ENCODE measurements at regions not wholly inside any gene's neighbourhood (a gene's known extent, or its start where the extent isn't known, plus 50 kb on each side); places are given as distances from the start of the nearest gene placed in this dataset.

- TF ChIP-seq BRF2 (CRISPR knock-in tag; IDR thresholded peaks at IDR 0.05): no peak
- no peak for TF ChIP-seq UBTF (CRISPR knock-in tag; IDR thresholded peaks at IDR 0.05)
- TF ChIP-seq ZNF24 (IDR thresholded peaks at IDR 0.05): no peak
- TF ChIP-seq KLF11 (CRISPR knock-in tag; IDR thresholded peaks at IDR 0.05): no peak
- TF ChIP-seq ZSCAN25 (CRISPR knock-in tag; IDR thresholded peaks at IDR 0.05): no peak
- no peak for TF ChIP-seq ZMYM4 (CRISPR knock-in tag; IDR thresholded peaks at IDR 0.05)
Measured at GRCh38 chr6:167663316-167663715, 163.4 kb upstream of the AFDN start.
